A673 (cell line): ENCODE measurements at regions not wholly inside any gene's neighbourhood (a gene's known extent, or its start where the extent isn't known, plus 50 kb on each side); places are given as distances from the start of the nearest gene placed in this dataset.
A peak's percentile ranks its signal among the peaks of the same experiment; 100 is the strongest.

Experiments used
- BruUV-seq: library from RNA; stranded (reverse); fragments of 400-500 nt; replicated peaks from 2 replicates; lab custom pipeline; 2021; lab: Mats Ljungman, UMichigan
- CTCF ChIA-PET: fragments of 300-600 bp; sonication (Branson Sonifier 250); formaldehyde crosslinking; loops from one replicate; lab custom pipeline; 2022; ENCODE audit warnings: antibody characterized with exemption; lab: Charles Lee
- POLR2A ChIA-PET: fragments of 300-600 bp; sonication (Branson Sonifier 250); formaldehyde crosslinking; loops from one replicate; lab custom pipeline; 2022; ENCODE audit warnings: antibody characterized with exemption; ENCODE audit not compliant: low non-redundant PET; lab: Charles Lee
- DNase-seq: peaks from one replicate; pipeline ENCODE4 v3.0.0-alpha.2; 2015; ENCODE audit warnings: low spot score
- H3K27ac ChIP-seq: fragments of 200-600 bp; sonication (generic); 2 replicates; pipeline ENCODE4 v1.5.1; 2016; ENCODE audit warnings: mixed run types, low read depth, mild to moderate bottlenecking, mixed read lengths, antibody characterized with exemption, low read length; ENCODE audit not compliant: poor library complexity, severe bottlenecking
- H3K27me3 ChIP-seq: fragments of 200-600 bp; sonication (generic); replicated peaks from 2 replicates; pipeline ENCODE4 v1.6.1; 2017; ENCODE audit warnings: mixed run types, low read depth, mild to moderate bottlenecking, mixed read lengths, antibody characterized with exemption, low read length; ENCODE audit not compliant: insufficient read depth, poor library complexity
- H3K36me3 ChIP-seq: fragments of 200-600 bp; sonication (generic); 2 replicates; pipeline ENCODE4 v1.6.1; 2016; ENCODE audit warnings: mixed run types, mild to moderate bottlenecking, mixed read lengths, antibody characterized with exemption, low read length; ENCODE audit not compliant: insufficient read depth, poor library complexity, severe bottlenecking
- H3K4me1 ChIP-seq: fragments of 200-600 bp; sonication (generic); 2 replicates; pipeline ENCODE4 v1.6.1; 2017; ENCODE audit warnings: mixed run types, mild to moderate bottlenecking, mixed read lengths, antibody characterized with exemption, low read length; ENCODE audit not compliant: insufficient read depth, poor library complexity, severe bottlenecking
- H3K4me3 ChIP-seq: fragments of 200-600 bp; sonication (generic); 2 replicates; pipeline ENCODE4 v1.5.1; 2016; ENCODE audit warnings: low read depth, mixed run types, mild to moderate bottlenecking, mixed read lengths, low read length; ENCODE audit not compliant: poor library complexity, severe bottlenecking
- H3K9me3 ChIP-seq: fragments of 200-600 bp; sonication (generic); 2 replicates; pipeline ENCODE4 v1.6.1; 2016; ENCODE audit warnings: mixed run types, low read depth, mild to moderate bottlenecking, mixed read lengths, antibody characterized with exemption, low read length; ENCODE audit not compliant: poor library complexity, severe bottlenecking
- CTCF ChIP-seq: fragments of 300-800, 200-600 bp; sonication (generic); conservative IDR thresholded peaks from 2 replicates; pipeline ENCODE4 v1.5.1; 2017; ENCODE audit warnings: low read depth, mild to moderate bottlenecking, antibody characterized with exemption, low read length, moderate library complexity, mixed read lengths
- EZH2 ChIP-seq: fragments of 200-600 bp; sonication (generic); IDR thresholded peaks from 2 replicates; pipeline ENCODE4 v1.6.1; 2017; ENCODE audit warnings: borderline replicate concordance, low read depth, mild to moderate bottlenecking, mixed read lengths, antibody characterized with exemption, low read length; ENCODE audit not compliant: poor library complexity, severe bottlenecking
- intact Hi-C: fragments of 100-400 bp; cut with micrococcal nuclease; formaldehyde crosslinking; loops from one replicate; pipeline ENCODE4 v1.10.0; 2022; ENCODE audit not compliant: unreplicated experiment

- intact Hi-C loops = no loop called here
- Histone ChIP-seq H3K4me3 (no peak overlapping the region), H3K9me3 (no peaks in the 10 kb centered on the region), H3K4me1 (no peaks in the 10 kb centered on the region), H3K36me3 (no peaks in the 10 kb centered on the region), H3K27me3 (peaks cover 72% of the 10 kb centered on the region), H3K27ac (no peak overlapping the region)
- DNase-seq = no peak
- ChIA-PET POLR2A (no interaction called here), CTCF (no interaction called here)
- no TSS peak for BruUV-seq
- peak; percentile 49 for TF ChIP-seq EZH2
- TF ChIP-seq CTCF = no peak
Measured at GRCh38 chr17:79281803-79282202, 207.2 kb downstream of the ENGASE start.

- H3K4me3 ChIP-seq = no peak overlapping the region
- no TSS peak for BruUV-seq
- ChIA-PET POLR2A (no interaction called here), CTCF (no interaction called here)
- DNase-seq = no peak
- peaks cover 64% of the 10 kb centered on the region for H3K27me3 ChIP-seq
- no peak overlapping the region for H3K27ac ChIP-seq
- no peaks in the 10 kb centered on the region for H3K4me1 ChIP-seq
- intact Hi-C loops = no loop called here
- no peaks in the 10 kb centered on the region for H3K36me3 ChIP-seq
- TF ChIP-seq CTCF (no peak), EZH2 (no peak)
- no peaks in the 10 kb centered on the region for H3K9me3 ChIP-seq
Measured at GRCh38 chr17:79280866-79281572, 206.4 kb downstream of the ENGASE start.

- POLR2A ChIA-PET = no interaction called here
- no TSS peak for BruUV-seq
- no peaks in the 10 kb centered on the region for H3K36me3 ChIP-seq
- TF ChIP-seq CTCF = no peak
- no peak for TF ChIP-seq EZH2
- CTCF ChIA-PET = no interaction called here
- H3K27ac ChIP-seq = no peak overlapping the region
- peaks cover 54% of the 10 kb centered on the region for H3K27me3 ChIP-seq
- intact Hi-C loops = no loop called here
- DNase-seq = no peak
- no peak overlapping the region for H3K4me3 ChIP-seq
- H3K9me3 ChIP-seq = no peaks in the 10 kb centered on the region
- no peaks in the 10 kb centered on the region for H3K4me1 ChIP-seq
Measured at GRCh38 chr17:79280010-79280409, 205.4 kb downstream of the ENGASE start.
